ENCODE measurements at regions not wholly inside any gene's neighbourhood (a gene's known extent, or its start where the extent isn't known, plus 50 kb on each side); places are given as distances from the start of the nearest gene placed in this dataset.

DNA sequence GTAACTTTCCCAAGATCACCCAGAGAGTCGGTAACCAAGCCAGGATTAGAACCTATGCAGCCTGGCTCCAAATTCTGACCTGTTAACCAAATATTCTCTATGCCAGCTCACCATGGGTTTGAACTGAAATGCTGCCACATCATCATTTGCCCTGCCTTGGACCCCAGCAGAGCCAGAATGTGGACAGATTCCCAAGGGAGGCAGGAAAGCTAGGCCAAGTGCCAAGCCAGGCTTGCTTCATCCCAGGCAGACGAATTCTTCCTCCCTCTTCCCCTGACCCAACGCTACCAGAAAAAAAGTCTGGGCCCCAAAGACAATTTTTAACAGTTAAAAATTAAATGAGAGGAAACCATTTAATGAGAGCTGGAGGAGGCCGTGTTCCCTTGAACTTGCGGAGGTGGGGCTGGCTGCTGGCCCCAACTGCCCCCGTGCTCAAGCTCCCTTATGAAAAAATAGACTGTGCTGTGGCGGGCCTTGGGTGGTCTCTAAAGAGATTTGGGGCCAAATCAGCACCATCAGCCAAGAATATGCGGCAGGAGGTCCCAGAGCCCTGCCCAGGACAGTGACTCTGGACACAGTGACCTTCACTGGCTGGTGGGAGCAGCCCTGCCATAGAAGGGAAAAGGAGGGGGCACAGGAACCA is 184.1 kb upstream of the SYT13 start:
- TF ChIP-seq CTCF (IDR thresholded peaks at IDR 0.05; ENCODE audit: insufficient read depth, low read depth, low read length) (no peak), EZH2 (IDR thresholded peaks at IDR 0.05; ENCODE audit: insufficient read depth, low read length) (no peak)
